NCI-H1092 (cell line): ENCODE measurements at regions not wholly inside any gene's neighbourhood (a gene's known extent, or its start where the extent isn't known, plus 50 kb on each side); places are given as distances from the start of the nearest gene placed in this dataset.
A peak's percentile ranks its signal among the peaks of the same experiment; 100 is the strongest.
"Not testable (repeated sequence)": the region's sequence is repeated elsewhere in the genome, so short reads cannot be mapped to it uniquely, and the experiment has no call there.

Experiments used
- DNase-seq: peaks from one replicate; lab custom pipeline; 2025; lab: John Stamatoyannopoulos, UW

DNA sequence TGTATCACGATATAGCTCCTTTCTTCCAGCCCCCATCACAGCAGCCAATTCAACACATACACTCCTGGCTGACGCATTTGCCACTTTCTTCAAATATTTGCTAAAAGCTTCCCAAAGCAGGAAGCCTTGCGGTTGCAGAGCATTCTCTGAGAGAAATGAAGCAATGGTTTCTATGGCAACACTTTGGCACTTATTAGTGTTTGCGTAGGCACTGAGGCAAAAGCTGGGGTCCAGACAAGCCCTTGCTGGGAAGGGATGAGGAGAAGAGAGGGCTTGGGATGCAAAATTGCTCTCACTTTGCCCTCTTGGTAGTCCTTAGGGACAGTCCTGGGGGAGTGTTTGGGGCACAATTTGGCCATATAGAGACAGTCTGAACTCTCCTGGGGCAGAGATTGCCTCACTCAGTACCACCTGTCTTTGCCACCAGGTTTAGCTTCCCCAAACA is 55.0 kb upstream of the PAK3 start:
- peak; percentile 6 for DNase-seq

DNA sequence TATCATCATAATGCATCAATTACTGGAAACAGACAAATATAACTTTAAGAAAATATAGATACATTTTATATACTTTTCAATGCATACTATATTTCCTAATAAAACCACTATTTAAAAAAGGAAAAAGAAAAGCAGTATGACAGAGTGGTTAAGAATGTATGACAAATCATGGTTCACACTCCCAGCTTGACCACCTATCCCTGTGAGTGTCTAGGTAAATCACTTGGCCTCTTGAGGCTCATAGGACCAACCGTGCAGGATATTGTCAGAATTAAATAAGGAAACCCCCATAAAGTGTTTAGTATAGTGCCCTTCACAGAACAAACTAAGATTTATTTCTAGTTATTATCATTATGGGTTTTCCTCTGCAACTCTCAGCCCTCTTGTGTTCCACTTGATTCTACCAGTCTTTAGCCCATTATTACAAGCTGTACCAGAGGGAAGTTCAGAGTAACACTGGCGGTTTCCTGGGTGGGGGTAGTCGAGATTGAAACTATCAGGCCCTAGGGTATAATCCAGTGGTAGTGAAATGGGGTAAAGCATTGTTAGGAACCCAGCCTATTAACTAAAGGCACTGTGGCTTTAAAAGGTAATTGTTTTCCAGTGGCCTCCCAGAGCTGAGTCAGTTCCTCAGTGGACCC is 55.5 kb upstream of the PAK3 start:
- DNase-seq = no peak

DNA sequence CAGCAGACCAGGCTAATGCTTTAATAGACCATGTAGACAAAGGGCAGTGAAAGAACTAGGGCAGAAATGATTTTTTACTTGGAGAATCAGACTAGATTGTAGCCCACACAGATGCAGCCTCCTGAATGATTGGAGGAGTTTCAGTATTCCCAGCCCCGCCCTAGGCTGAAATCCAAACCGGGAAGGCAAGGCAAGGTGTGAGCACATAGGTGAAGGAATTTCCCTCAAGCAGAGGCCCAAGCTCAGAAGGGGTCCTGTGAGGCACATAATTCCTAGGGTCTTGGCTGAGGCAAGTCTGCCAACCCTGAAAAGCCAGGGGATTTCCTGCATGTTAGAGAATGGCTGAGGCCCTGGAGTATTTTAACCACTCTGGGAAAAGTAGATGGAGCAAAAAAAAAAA is 56.4 kb upstream of the PAK3 start:
- DNase-seq = no peak

DNA sequence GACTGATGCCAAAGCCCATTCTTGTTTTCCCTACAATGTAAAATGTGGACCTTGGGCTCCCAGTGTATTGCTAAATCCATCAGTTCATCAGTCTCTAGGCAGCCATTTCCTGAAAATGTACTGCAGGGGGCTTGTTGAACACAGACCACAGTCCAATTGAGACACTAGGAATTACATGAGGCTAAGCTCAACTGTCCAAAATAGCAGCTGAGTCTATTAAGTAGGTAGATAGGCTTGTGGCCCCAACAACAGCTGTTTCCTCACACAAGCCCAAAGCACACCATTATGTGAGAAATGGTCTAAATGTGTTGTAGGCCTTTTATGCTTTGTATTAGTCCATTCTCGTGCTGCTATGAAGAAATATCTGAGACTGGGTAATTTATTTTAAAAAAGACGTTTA is 60.0 kb upstream of the PAK3 start:
- DNase-seq = no peak

DNA sequence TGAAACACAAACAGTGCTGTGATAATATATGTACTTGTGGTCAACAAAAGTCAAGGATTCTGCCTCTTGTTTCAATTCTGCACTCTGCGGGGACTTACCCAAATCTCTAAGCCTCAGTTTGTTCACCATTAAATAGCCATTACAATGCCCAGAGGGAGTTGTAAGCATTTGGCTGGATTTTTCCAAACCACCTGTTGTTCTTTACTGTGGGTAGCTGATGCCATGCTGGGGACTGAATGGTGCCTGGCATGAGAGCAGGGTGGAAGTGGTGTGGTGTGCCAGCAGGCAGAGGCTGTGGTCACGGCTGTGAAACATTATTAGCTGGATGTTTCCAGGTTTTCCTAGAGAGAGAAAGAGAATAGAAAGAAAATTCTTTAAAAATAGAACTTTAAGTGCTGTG is 60.7 kb upstream of the PAK3 start:
- DNase-seq = peak; percentile 6

DNA sequence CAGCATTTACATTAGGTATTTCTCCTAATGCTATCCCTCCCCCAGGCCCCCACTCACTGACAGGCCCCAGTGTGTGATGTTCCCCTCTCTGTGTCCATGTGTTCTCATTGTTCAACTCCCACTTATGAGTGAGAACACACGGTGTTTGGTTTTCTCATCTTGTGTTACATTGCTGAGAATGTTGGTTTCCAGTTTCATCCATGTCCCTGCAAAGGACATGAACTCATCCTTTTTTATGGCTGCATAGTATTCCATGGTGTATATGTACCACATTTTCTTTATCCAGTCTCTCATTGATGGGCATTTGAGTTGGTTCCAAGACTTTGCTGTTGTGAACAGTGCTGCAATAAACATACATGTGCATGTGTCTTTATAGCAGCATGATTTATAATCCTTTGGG is 73.0 kb upstream of the PAK3 start:
- not testable (repeated sequence) for DNase-seq

DNA sequence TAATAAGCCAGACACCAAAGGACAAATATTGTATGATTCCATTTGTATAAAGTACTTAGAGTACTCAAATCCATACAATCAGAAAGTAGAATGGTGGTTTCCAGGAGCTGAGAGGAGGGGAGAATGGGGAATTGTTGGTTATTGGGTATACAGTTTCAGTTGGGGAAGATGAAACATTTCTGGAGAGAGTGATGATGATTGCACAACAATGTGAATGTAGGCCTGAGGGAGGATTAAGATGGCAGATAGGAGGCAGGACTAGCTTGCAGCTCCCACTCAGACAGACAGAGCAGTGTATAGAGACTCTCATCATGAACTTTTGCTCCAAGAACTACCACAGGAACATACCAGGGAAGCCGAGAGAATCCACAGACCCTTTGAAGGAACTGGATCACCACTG is 75.7 kb upstream of the PAK3 start:
- no peak for DNase-seq

DNA sequence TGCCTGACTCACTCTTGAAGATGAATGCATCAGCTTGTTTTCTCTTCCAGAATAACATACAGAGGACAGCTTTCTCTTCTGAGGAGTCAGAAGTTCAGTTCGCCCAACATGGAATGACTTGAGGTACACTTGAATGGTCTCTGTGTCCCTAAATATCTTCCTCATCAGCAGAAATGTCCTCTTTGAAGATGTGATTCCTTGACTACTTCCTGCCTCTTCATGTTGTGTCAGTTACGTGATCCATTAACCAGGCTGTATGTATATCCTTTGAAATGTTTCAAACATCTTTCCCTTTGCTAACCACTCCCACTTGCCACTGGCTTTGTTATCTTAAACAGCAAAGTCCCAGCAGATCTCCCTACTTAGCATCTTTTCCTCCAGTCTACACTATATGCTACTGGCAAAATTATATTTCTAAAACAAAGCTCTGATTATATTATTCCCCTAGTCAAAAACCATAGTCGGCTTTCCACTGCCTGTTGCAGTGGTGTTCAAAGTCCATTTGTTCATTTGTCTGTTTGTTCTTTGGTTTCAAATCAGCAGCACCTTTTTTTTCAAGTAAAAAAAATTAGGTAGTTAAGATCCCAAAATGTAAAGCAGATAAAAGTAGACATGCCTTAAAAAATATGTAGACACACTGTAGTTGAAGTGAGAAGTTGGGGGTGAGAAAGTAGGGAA is 82.1 kb upstream of the PAK3 start:
- no peak for DNase-seq

DNA sequence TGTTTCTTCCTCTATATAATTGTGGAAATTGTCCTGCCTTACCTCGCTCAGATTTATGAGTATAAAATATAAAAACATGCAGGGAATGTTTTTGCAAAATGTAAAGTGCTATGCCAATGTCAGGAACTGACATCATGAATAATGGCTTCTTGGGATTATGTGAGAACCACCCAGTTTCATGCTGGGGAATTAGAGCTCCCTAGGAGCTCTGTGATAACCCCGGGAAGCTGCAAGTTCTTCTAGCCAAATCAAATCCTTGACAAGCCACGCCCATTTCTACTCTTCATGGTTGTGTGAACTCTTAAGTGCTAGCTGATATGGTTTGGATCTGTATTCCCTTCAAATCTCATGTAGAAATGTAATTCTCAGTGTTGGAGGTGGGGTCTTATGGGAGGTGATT is 85.9 kb upstream of the PAK3 start:
- no peak for DNase-seq

DNA sequence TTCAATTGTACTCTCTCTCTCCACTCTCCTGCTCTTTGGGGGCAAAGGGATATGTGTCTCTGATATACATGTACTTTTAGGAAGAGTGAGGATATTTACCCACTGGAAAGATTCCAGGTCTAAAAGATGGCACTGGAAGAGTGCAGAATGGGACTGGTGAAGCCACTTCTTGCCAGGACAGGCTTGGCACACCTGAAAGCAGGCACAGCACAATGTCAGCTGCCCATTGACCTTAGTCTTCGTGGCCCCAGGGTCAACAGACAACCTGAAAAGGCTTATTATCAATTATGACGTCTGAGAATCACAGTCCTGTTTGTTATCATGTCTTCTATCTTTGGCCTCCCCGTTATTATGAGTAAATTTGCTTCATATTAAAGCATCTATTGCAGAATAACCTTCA is 86.7 kb upstream of the PAK3 start:
- no peak for DNase-seq

DNA sequence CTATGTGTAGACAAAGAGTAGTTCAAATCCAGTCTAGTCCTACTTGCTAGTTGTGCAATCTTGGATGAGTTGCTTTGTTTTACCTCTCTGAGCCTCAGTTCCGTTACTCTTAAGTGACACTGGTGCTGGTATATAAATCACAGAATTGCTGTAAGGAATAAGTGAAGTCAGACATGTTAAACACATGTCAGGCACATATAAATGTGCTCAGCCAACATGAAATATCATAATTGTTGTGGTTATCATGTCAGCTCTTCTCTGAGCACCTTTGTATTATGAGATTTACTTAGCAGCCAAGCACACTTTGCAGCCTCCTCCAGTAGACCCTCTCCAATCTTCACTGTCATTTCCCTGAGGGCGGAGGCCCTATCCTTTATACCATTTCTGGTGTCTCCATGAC is 87.9 kb upstream of the PAK3 start:
- no peak for DNase-seq

DNA sequence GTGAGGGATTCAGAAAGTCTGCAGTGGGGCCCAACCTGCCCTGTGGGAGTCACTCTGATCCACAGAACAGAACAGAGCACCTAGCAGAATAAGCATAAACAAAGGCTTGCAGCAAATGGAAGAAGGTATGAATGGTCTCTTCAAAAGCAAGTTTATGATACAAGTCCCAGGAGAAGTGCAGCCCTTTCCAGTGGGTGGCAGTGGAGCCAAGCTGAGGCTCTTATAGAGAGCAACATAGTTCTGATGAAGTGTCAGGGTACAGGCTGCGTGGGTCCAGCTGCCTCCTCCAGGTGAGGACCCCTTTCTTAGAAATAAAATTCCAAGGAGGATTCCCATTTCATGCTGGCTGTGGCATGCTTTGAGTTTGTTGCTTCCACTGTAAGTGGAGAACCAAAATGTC is 88.8 kb upstream of the PAK3 start:
- DNase-seq = no peak

DNA sequence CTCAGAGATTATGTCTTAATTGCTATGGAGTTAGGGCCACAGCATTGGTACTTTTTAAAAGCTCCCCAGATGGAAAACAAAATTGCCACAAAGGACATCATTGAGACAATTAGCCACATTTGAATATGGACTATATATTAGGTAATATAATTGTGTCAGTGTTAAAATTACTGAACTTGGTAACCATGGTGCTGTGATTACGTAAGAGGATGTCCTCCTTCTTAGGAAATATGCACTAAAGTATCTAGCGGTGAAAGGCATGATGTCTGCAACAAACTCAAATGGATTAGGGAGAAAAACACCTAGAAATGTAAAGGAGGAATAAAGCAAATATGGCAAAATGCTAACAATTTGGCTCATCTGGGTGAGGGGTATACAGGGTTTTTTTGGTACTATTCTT is 89.9 kb upstream of the PAK3 start:
- no peak for DNase-seq

DNA sequence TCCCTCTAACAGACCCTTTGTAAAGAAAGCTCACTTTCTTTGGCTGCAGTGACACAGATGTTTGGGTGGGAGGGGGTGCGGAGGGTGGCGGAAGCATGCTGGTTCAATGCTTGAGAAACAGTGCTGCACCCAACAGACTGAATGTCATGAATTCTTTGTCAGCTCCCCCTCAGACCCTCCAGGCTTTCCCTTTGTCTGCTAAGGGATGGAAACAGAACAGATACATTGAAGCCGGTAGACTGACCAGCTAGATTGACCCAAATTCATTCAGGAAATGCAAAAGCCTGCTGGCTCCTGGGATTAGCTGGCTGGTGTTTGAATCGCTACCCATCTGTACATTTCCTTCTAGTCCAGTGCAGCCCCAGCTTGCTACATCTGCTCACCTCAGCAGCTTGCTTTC is 90.8 kb upstream of the PAK3 start:
- DNase-seq = no peak

DNA sequence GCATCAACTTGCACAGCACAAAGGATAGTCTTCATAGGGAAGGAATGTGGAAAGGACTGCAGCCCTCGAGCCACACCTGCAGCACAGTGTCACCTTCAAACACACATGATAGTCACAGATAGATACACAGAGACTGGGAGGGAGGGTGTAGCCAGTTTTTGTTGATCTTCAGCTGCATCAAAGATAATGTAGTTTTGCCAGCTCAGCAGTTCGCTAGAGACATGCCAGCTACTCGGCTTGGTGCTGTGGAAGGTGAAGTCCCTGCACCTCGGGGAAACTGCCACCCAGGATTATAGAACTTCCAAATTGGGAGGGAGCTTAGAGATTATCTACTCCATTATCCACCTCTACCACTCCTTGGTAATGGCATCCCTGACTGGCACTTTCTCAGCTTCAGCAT is 92.9 kb upstream of the PAK3 start:
- no peak for DNase-seq

DNA sequence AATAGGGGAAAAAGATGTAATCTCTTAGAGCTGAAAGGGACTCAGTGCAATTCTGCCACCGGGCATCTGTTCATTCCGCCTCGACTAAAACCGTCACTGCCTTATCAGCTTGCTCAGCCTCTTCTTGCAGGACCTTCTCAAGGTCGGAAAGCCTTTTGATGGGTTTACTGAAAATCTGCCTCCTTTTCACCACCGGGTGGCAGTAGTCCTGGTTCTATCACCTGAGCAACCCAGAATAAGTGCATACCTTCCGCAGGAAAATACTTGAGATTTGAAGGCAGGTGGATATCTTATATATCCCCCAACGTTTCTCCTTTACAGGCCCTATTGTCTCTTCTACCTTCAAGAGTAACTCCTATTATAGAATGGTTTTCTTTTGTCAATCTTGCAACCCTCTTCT is 103.4 kb upstream of the PAK3 start:
- peak; percentile 8 for DNase-seq

DNA sequence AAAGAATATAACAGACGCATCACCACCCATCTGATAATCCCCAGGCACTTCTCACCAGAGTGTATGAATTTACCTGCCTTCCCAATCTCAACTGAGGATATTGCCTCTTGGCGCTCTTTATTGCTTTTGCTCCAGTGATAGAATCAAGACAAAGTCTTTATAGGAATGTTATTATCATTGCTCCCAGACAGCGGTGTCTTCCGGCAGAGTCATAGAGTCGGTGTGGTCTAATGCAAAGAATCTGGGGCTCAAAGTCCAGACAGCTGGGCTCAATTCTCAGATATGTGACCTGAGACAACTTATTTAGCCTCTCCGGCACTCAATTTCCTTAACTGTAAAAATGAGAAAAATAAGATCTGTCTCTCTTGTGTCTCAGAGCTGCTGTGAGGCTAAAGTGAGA is 106.1 kb upstream of the PAK3 start:
- DNase-seq = no peak

DNA sequence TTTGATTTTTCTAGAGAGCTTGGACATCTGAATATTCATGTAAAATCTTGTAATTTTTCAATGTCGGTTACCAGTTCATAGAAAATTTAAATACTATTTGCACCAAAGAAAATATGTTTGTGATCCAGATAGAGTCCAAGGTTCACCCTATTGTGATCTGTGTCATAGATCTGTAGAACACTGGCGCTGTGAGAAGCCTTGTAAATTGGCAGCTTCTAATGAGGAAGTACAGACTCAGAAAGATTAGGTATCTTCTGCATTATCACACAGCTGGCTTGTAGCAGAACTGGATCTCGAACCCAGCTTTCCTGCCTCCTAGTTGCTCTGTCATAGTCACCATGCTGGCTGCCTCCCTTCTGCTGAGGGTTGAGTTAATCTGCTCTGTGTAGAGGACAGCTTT is 106.5 kb upstream of the PAK3 start:
- no peak for DNase-seq

DNA sequence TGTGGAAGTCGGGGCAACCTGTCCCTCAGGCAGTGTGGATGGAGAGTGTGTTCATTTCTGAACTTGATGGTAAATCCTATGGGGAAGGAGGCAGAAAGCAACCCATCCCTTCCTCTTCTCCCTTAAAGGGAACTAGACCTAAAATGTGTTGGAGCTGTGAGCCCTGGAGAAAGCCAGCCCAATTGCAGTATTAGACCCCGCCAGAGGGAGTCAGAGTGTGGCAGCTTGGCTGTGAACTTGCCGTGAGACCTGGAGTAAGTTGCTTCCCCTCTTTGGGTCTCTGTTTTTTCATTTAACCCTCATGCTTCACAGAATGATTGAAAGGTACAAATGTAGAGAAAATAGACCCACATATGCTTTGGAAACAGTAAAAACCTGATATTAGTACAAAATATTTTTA is 108.7 kb upstream of the PAK3 start:
- DNase-seq = no peak

DNA sequence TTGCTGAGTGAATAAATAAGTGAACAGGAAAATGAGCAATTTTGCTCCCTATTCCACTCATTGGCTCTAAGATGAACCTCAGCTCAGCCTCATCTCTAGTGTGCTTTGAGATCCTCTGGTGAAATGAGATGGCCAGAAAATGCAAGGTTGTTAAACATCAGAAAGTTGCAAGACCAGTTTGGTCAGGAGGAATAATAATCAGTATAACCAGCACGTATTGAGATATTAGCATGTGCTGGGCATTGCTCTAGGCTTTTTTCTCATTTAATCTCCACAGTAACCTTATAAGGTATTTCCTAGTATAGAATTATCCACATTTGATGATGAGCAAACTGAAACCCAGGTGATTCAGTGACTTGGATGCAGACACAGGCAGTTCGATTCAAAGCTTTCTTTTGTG is 110.5 kb upstream of the PAK3 start:
- no peak for DNase-seq

DNA sequence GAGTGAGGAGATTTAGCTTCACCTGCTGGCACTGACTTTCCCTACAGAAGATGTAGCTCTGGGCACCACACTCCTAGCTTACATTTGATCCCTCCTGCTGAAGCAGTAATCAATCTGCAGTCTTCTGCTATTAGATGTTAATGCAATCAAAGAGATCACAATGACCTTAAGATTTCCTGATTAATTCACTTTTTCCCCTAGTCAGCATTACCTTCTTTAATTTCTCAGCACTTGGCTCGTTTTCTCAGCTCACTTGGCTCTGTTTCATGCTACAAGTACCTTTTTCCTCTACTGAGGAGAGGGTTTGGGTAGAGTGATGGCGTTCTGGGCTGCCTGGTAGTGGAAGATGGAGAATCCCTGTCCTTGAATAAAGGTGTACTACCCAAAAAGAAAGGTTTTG is 113.0 kb upstream of the PAK3 start:
- DNase-seq = no peak

DNA sequence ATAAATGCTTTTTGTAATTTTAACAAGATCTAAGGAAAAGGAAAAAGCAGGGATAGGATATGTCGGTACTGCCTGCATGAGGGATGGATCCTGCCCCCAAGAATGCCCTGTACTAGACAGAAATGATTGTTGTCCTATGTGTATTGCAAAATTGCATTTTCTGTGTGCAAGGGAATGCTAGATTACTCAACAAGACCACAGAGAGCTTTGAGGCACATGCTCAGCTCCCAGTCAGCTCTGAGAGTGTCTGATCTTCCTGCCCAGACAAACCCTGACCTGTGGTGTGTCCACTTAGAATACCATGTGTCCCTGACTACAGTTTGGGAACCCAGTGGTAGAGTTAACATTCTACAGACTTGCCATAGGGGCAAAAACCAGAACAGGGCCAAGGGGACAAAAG is 129.2 kb upstream of the PAK3 start:
- no peak for DNase-seq

DNA sequence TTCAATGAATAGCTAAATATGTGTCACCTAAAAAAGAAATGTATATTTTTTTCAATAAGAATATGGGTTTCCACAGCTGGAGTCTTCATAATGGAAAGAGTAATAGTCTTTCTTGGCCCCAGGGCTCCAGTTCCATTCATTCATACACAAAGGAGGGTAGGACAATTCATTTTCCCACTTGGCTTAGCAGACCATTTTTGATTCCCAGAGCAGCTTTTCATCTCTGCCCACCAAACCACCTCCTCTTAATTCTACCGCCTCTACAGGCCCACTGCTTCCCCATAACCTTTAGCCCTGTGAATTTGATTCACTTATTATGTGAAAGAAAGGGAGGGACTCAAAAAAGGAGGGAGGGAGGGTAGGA is 129.9 kb upstream of the PAK3 start:
- no peak for DNase-seq

DNA sequence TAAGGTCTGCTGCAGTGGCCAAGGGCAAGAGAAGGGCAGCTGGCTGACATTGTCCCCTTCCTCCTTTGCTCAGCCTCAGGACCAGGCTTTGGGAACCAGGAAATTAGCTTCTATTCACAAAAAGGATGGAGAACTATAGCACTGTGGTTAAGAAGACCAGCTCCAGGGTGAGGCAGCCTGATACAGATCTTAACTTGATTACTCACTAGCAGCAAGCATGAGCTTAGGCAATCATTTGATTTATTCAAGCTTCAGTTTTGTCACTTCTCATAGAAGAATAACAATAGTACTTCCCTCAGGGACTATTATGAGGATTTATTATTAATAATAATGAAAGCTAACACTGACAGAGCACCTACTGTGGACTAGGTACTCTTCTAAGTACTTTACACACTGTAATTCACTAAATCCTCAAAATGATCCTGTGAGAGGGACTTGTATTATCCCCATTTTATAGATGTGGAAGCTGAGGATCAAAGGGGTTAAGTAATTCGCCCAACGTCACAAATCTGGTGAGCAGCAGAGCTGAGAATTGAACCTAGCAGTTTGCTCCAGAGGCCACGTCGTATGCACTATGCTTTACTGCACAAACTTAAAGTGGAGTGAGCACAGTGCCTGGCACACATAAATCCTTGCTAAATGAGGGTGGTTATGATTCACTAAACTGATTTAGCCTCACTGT is 130.4 kb upstream of the PAK3 start:
- DNase-seq = no peak
